Activated CD4-positive, alpha-beta memory T cell treated with anti-CD3 and anti-CD28 coated beads, Interleukin-2, amount 10 ng/mL, durations not matched to agents 7 days and 5 days (primary cell): ENCODE measurements at regions not wholly inside any gene's neighbourhood (a gene's known extent, or its start where the extent isn't known, plus 50 kb on each side); places are given as distances from the start of the nearest gene placed in this dataset.

Source experiments
- CTCF ChIA-PET: fragments of 350-600 bp; sonication (Branson Sonifier 250); formaldehyde crosslinking; loops from one replicate; lab custom pipeline; 2021; ENCODE audit warnings: antibody characterized with exemption, inconsistent platforms; lab: Charles Lee
- POLR2A ChIA-PET: fragments of 350-600 bp; sonication (Branson Sonifier 250); formaldehyde crosslinking; loops from one replicate; lab custom pipeline; 2021; ENCODE audit warnings: antibody characterized with exemption; lab: Charles Lee
- DNase-seq: peaks from one replicate; pipeline ENCODE4 v3.0.0-alpha.2; 2020
- H3K27ac Mint-ChIP-seq: one replicate; pipeline ENCODE4 v1.8.0; 2021; ENCODE audit warnings: mild to moderate bottlenecking, mixed read lengths
- H3K27me3 Mint-ChIP-seq: one replicate; pipeline ENCODE4 v1.8.0; 2021; ENCODE audit warnings: mixed read lengths
- H3K36me3 Mint-ChIP-seq: one replicate; pipeline ENCODE4 v1.8.0; 2021; ENCODE audit warnings: low read depth, mixed read lengths
- H3K4me1 Mint-ChIP-seq: one replicate; pipeline ENCODE4 v1.8.0; 2021; ENCODE audit warnings: mixed read lengths
- H3K4me3 Mint-ChIP-seq: one replicate; pipeline ENCODE4 v1.8.0; 2021; ENCODE audit warnings: mild to moderate bottlenecking, mixed read lengths
- H3K9me3 Mint-ChIP-seq: one replicate; pipeline ENCODE4 v1.8.0; 2021; ENCODE audit warnings: mixed read lengths

- H3K4me1 Mint-ChIP-seq, result no peaks in the 10 kb centered on the region
- peaks cover 2% of the 10 kb centered on the region for H3K9me3 Mint-ChIP-seq
- H3K4me3 Mint-ChIP-seq, result no peak overlapping the region
- H3K27me3 Mint-ChIP-seq, result no peaks in the 10 kb centered on the region
- no peak overlapping the region for H3K27ac Mint-ChIP-seq
- ChIA-PET CTCF (no interaction called here), POLR2A (no interaction called here)
- no peaks in the 10 kb centered on the region for H3K36me3 Mint-ChIP-seq
- DNase-seq, result no peak
Measured at GRCh38 chr4:13196721-13197120, 287.4 kb downstream of the RAB28 start.

DNA sequence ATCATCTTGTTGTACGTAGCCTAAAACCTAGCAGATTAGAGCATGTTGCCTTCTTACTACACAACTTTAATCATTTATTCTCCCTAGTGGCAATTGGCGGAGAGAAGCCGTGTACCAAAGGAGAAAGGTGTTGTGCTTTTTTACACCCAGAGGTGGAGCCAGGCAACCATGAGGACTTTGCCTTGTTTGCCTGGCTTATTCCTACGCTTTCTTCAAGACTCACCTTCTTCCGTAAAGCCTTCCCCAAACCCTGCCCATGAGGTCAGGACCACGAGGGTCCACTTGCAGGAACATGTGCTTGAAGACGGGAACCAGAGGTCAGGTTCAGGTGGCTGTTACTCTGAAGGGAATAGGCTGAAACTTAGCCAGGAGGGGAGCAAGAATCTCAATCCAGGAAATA lies 290.5 kb downstream of the RAB28 start:
- no peaks in the 10 kb centered on the region for H3K36me3 Mint-ChIP-seq
- H3K9me3 Mint-ChIP-seq, result peaks cover 2% of the 10 kb centered on the region
- no peaks in the 10 kb centered on the region for H3K4me1 Mint-ChIP-seq
- ChIA-PET CTCF (no interaction called here), POLR2A (no interaction called here)
- DNase-seq, result no peak
- no peaks in the 10 kb centered on the region for H3K27me3 Mint-ChIP-seq
- no peak overlapping the region for H3K27ac Mint-ChIP-seq
- H3K4me3 Mint-ChIP-seq, result no peak overlapping the region

GRCh38 chr4:13190093-13190721 lies 293.9 kb downstream of the RAB28 start:
- Mint-ChIP-seq H3K36me3 (no peaks in the 10 kb centered on the region), H3K4me1 (no peaks in the 10 kb centered on the region)
- POLR2A ChIA-PET, result no interaction called here

DNA sequence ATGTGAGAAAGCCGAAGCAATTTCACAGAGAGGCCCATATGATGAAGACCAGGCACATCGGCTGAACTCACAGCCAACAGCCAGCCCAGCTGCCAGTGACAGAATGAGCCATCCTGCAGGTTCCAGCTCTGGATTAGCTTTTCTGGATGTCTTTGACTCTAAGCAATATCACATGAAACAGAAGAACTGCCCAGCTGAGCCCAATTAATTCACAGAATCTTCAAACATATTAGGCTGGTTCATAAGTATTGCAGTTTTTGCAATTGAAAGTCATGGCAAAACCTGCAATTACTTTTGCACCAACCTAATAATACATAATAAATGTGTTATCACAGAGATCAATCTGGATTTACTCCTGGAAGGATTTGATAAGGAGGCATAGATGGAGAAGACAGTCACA lies 299.9 kb downstream of the RAB28 start:
- peaks cover 3% of the 10 kb centered on the region for H3K9me3 Mint-ChIP-seq
- ChIA-PET POLR2A (no interaction called here), CTCF (no interaction called here)
- no peaks in the 10 kb centered on the region for H3K36me3 Mint-ChIP-seq
- H3K4me1 Mint-ChIP-seq, result no peaks in the 10 kb centered on the region
- no peaks in the 10 kb centered on the region for H3K27me3 Mint-ChIP-seq
- DNase-seq, result no peak
- H3K4me3 Mint-ChIP-seq, result no peak overlapping the region
- H3K27ac Mint-ChIP-seq, result no peak overlapping the region

More at GRCh38 chr4:13190093-13190721, 293.9 kb downstream of the RAB28 start:
- CTCF ChIA-PET, result no interaction called here
- Mint-ChIP-seq H3K27me3 (no peaks in the 10 kb centered on the region), H3K9me3 (peaks cover 3% of the 10 kb centered on the region), H3K27ac (no peak overlapping the region), H3K4me3 (no peak overlapping the region)
- no peak for DNase-seq

DNA sequence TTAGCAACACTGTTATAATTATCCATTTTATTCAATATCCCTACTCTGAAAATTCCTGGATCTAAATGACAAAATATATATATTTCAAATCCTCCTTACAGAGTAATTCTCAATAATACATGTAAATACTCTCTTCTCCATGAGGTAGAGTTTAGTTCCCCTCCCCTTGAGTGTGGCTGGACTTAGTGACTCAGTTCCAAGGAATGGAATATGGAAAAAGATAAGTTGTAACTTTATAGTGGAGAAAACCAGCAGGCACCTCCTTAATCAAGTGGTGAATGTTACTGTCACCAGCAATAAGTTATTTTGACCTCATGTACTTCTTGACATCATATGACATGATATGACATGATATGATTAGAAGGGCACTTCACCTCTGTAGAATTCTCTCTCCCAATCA lies 302.0 kb downstream of the RAB28 start:
- POLR2A ChIA-PET, result no interaction called here
- H3K36me3 Mint-ChIP-seq, result no peaks in the 10 kb centered on the region
- no peak overlapping the region for H3K4me3 Mint-ChIP-seq
- CTCF ChIA-PET, result no interaction called here
- H3K27ac Mint-ChIP-seq, result no peak overlapping the region
- no peaks in the 10 kb centered on the region for H3K4me1 Mint-ChIP-seq
- no peak for DNase-seq
- no peaks in the 10 kb centered on the region for H3K27me3 Mint-ChIP-seq
- H3K9me3 Mint-ChIP-seq, result no peaks in the 10 kb centered on the region

DNA sequence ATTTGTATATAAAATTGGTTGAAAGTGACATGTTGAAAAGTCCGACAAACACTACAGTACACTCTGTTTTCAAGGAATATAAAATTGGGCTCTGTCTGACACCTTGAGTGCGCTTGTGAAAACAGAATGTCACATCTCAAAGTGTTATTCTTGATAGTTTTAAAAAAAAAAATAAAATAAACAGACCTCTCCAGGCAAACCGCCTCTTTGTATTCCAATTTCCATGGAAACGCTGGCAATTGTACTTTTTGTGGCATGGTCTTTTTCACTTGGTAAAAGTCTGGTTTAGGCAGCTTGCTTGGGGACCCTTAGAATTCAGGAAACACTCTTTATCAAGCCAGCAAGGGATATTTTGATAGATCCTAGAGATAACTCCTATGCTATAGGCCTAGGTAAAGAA lies 302.5 kb downstream of the RAB28 start:
- no peaks in the 10 kb centered on the region for H3K27me3 Mint-ChIP-seq
- no peak overlapping the region for H3K4me3 Mint-ChIP-seq
- ChIA-PET CTCF (no interaction called here), POLR2A (no interaction called here)
- no peak for DNase-seq
- no peaks in the 10 kb centered on the region for H3K4me1 Mint-ChIP-seq
- H3K36me3 Mint-ChIP-seq, result no peaks in the 10 kb centered on the region
- H3K9me3 Mint-ChIP-seq, result no peaks in the 10 kb centered on the region
- no peak overlapping the region for H3K27ac Mint-ChIP-seq

GRCh38 chr4:13180701-13181100 lies 303.4 kb downstream of the RAB28 start:
- Mint-ChIP-seq H3K4me1 (no peaks in the 10 kb centered on the region), H3K27ac (no peak overlapping the region), H3K9me3 (no peaks in the 10 kb centered on the region), H3K4me3 (no peak overlapping the region), H3K36me3 (no peaks in the 10 kb centered on the region), H3K27me3 (no peaks in the 10 kb centered on the region)
- ChIA-PET POLR2A (no interaction called here), CTCF (no interaction called here)
- no peak for DNase-seq

DNA sequence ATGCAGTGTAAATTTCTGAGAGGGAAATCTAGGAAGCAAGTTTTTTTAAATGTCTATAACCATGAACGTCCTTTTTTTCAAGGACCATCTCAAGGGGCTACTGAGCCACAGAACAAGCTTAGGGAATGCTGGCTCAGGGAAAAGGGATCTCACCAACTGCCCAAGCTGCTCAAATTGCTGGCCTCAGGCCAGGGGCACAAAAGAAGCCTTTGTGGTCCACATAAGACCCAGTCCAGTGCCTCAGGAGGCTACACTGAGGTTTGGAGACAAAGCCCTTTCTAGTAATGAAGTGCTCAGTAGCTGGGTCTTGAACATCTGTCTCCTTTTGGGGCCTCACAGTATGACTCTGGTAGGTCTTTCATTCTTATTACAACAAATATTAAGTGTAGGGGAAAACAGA lies 305.5 kb downstream of the RAB28 start:
- no peak for DNase-seq
- Mint-ChIP-seq H3K27me3 (no peaks in the 10 kb centered on the region), H3K9me3 (no peaks in the 10 kb centered on the region), H3K27ac (no peak overlapping the region), H3K4me3 (no peak overlapping the region), H3K36me3 (no peaks in the 10 kb centered on the region), H3K4me1 (no peaks in the 10 kb centered on the region)
- ChIA-PET CTCF (no interaction called here), POLR2A (no interaction called here)

DNA sequence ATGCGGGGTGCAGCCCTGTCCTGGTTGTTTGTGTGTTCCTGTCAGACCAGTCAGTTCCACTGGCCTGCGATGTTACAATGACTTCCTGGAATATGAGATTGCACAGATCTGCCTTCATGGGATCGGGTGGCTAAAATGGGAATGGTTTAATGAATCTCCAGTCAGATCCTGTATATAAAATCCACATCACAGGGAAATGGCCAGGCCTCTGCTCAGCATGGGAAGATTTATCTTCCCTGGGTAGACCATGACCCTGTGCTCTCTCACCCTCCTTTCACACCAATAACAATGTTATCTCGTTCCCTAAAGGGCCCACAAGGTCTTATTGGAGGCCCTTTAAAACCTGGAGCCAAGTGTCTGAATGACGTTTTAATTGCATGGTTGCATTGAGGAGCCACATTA lies 307.4 kb downstream of the RAB28 start:
- no peak overlapping the region for H3K4me3 Mint-ChIP-seq
- H3K27me3 Mint-ChIP-seq, result no peaks in the 10 kb centered on the region
- ChIA-PET CTCF (no interaction called here), POLR2A (no interaction called here)
- H3K27ac Mint-ChIP-seq, result no peak overlapping the region
- no peaks in the 10 kb centered on the region for H3K9me3 Mint-ChIP-seq
- DNase-seq, result no peak
- H3K36me3 Mint-ChIP-seq, result no peaks in the 10 kb centered on the region
- H3K4me1 Mint-ChIP-seq, result no peaks in the 10 kb centered on the region

DNA sequence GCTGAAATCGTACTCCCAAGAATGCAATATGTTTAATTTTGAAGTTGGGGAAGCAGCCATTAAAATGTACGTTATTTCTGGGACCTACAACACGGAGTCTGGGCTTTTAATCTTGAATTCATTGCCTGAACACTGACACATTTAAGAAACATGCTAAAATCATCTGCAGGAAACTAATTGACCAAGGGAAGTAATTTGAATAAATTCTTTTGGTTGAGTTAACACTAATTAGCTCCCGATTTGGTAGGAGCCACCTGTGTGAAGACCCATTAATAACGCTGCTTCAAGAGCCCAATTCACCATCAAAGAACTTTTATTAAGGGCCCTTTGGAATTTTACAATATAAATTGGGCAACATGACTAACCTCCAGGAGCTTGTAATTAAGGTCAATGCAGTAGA lies 309.2 kb downstream of the RAB28 start:
- no peaks in the 10 kb centered on the region for H3K4me1 Mint-ChIP-seq
- no peak for DNase-seq
- ChIA-PET CTCF (no interaction called here), POLR2A (no interaction called here)
- no peak overlapping the region for H3K27ac Mint-ChIP-seq
- no peaks in the 10 kb centered on the region for H3K36me3 Mint-ChIP-seq
- H3K27me3 Mint-ChIP-seq, result no peaks in the 10 kb centered on the region
- H3K4me3 Mint-ChIP-seq, result no peak overlapping the region
- H3K9me3 Mint-ChIP-seq, result no peaks in the 10 kb centered on the region

GRCh38 chr4:13174001-13174400 lies 310.1 kb downstream of the RAB28 start:
- Mint-ChIP-seq H3K9me3 (no peaks in the 10 kb centered on the region), H3K4me3 (no peak overlapping the region), H3K27ac (no peak overlapping the region), H3K27me3 (no peaks in the 10 kb centered on the region), H3K36me3 (no peaks in the 10 kb centered on the region), H3K4me1 (no peaks in the 10 kb centered on the region)
- POLR2A ChIA-PET, result no interaction called here
- no peak for DNase-seq
- CTCF ChIA-PET, result no interaction called here

- no peak for DNase-seq
- H3K4me1 Mint-ChIP-seq, result no peaks in the 10 kb centered on the region
- POLR2A ChIA-PET, result no interaction called here
- CTCF ChIA-PET, result no interaction called here
- H3K27me3 Mint-ChIP-seq, result no peaks in the 10 kb centered on the region
- H3K4me3 Mint-ChIP-seq, result no peak overlapping the region
- H3K36me3 Mint-ChIP-seq, result no peaks in the 10 kb centered on the region
- no peak overlapping the region for H3K27ac Mint-ChIP-seq
- no peaks in the 10 kb centered on the region for H3K9me3 Mint-ChIP-seq
Measured at GRCh38 chr4:13171292-13172057, 312.7 kb downstream of the RAB28 start.

DNA sequence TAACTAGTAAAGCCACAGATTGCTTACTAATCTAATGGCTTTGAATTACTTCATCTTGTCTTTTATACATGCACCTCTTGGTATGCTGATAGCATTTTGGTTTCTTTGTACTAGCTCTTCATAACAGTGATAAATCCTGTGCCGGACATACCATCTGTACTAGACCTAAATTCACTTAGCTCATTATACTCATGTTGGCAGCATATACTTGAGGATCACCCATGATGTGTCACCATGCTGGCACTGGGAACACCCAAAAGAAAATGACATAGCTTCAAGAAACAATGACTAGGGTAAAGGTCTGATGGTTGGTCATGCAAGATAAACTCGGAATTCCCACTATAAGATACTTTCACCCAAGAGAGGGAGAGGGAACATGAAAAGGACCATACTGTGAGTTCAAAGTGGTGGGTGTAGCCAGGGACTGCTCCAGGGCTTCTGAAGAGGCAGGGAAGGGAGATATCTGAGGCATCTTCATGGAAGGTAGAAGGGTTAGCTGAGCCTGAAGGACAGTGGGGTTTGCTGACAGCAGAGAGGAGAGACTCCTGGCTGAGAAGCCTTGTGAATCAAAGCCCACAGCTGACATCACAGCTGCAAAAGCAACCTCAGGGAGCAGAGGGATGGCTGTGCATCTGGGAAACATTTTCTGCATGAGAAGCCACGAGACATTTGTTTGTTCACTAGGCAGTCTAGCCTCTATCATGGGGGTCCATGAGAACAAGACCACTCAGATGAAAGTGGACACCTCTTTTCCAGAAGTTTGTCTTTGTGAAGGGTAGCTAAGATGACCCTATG lies 314.2 kb downstream of the RAB28 start:
- Mint-ChIP-seq H3K9me3 (no peaks in the 10 kb centered on the region), H3K4me1 (no peaks in the 10 kb centered on the region), H3K27ac (no peak overlapping the region), H3K27me3 (no peaks in the 10 kb centered on the region), H3K4me3 (no peak overlapping the region), H3K36me3 (no peaks in the 10 kb centered on the region)
- DNase-seq, result no peak
- CTCF ChIA-PET, result no interaction called here
- POLR2A ChIA-PET, result no interaction called here
